HG03108 (cell line): ENCODE measurements at regions not wholly inside any gene's neighbourhood (a gene's known extent, or its start where the extent isn't known, plus 50 kb on each side); places are given as distances from the start of the nearest gene placed in this dataset.
"Not testable (repeated sequence)": the region's sequence is repeated elsewhere in the genome, so short reads cannot be mapped to it uniquely, and the experiment has no call there.

Experiments used
- ATAC-seq: cut with Tn5 transposase; IDR thresholded peaks from one replicate; pipeline ENCODE4 v1.9.1; 2021; ENCODE audit warnings: moderate library complexity; ENCODE audit not compliant: unreplicated experiment

DNA sequence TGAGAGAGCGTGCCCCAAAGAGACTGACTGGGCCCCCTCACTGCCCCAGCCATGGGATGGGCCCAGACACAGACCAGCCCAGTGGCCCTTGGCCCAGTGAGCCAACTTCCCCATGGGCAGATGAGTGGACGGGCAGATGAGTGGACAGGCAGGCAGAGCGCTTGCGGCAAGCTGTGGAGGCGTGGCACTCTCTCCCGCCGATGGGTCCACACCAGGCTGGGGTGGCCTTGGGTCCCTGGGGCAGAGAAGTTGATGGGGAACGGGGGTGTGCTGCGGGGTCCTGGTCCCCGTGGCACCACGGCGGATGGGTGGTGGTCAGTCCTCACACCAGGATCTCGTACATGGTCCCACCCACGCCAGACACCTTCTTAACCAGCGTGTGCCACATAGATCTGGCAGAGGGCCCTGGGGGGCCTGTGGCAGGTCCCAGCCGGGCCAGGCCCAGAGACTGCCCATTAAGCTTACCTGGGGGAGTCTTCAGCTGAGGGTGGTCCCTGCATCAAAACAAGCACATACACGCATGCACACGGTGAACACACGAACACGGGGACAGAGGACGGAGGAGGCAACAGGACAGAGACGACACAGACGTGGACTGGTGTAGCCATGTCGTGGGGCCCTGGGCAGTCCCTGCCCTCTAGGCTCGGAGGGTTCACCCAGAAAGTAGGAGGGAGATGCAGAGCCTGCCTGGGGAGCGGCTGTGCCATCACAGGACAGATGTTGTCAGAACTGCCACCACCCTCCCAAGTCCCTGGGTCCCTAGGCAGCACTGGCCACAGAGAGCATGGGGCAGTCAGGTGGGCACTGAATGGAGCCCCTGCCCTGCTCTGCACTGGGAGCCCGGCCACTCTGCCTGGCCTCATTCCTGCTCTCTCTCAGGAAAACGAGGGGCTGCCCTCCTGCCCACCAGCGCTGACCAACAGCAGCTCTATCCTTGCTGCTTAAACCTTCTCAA is 182.2 kb downstream of the IGLL1 start:
- ATAC-seq, result no peak

GRCh38 chr22:23397008-23397612 is 183.0 kb downstream of the IGLL1 start:
- no peak for ATAC-seq

GRCh38 chr22:23396362-23397007 is 183.6 kb downstream of the IGLL1 start:
- ATAC-seq, result no peak

DNA sequence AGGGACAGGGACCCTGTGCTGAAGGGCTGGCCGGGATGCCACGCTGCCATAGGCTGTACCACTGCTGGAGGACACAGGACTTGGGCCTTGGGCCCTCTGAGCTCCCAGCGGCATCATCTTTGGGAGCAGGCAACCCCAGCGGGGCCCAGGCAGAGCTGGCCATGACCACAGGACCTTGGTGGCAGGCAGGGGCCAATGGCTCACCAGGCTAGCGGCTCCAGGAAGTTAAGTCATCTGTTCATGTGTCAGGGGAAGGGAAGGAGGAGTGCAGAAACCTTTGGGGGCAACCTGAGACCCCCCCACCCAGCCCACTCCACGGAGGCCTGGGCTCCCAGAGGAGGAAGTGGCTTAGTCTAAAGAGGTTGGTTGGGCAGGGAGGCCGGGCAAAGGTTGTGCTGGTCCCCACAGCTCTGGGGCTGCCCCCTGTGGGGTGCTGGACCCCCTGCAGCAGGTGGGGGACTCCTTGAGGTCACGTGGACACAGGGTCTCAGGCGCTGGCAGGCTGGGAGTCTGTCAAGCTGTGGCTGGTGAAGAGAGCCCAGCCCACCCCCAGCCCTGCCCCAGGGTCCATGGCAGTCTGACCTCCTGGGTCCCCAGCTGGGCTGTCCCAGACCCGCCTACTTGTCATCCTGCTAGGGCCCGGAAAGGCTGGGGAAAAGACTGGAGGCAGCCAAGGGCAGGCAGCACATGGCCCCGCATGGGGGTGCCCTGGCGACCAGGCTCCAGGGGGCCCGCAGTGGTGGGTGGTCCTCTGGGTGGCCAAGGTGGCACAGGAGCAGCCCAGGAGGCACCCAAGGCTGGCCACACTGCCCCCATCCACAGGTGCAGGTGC is 184.3 kb downstream of the IGLL1 start:
- ATAC-seq, result no peak

GRCh38 chr22:23394525-23395326 is 185.4 kb downstream of the IGLL1 start:
- no peak for ATAC-seq

GRCh38 chr22:23393721-23394320 is 186.3 kb downstream of the IGLL1 start:
- ATAC-seq, result no peak

- ATAC-seq, result not testable (repeated sequence)
These were observed 186.9 kb downstream of the IGLL1 start for GRCh38 chr22:23393199-23393598.

GRCh38 chr22:23392420-23393121 is 187.5 kb downstream of the IGLL1 start:
- no peak for ATAC-seq

- ATAC-seq, result no peak
These were observed 189.1 kb downstream of the IGLL1 start for GRCh38 chr22:23391022-23391421.

DNA sequence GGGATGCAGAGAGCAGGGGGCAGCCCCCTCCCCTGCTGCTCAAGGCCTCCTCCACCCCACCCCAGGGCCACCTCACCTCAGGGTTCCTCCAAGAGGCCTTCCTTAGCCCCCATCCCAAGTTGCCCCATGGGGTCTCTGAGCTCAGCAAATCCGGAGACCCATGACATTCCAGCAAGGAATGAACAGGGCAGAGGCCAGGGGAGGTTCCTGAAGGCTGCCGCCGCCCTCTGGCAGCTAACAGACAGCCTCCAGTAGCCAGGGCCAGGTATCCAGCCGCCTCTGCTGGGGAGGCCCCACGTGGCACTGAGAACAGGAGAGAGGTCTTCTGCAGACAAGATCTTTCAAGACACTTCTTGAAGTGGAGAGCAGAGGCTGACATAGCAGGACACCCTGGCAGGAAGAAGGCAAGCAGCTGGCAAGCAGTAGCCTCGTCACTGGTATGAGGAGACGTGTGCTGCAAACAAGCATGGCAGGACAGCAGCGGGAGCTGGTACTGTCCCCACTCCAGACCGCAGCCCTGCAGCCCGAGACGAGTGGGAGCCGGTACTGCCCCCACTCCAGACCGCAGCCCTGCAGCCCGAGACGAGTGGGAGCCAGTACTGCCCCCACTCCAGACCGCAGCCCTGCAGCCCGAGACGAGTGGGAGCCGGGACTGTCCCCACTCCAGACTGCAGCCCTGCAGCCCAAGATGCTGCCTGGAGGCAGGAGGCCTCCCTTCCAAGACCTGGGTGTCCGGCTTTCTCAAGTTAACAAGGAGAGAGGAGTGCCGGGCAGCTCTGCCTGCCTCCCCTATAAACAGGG is 190.6 kb downstream of the IGLL1 start:
- ATAC-seq, result no peak

GRCh38 chr22:23388517-23388890 is 191.6 kb downstream of the IGLL1 start:
- no peak for ATAC-seq

DNA sequence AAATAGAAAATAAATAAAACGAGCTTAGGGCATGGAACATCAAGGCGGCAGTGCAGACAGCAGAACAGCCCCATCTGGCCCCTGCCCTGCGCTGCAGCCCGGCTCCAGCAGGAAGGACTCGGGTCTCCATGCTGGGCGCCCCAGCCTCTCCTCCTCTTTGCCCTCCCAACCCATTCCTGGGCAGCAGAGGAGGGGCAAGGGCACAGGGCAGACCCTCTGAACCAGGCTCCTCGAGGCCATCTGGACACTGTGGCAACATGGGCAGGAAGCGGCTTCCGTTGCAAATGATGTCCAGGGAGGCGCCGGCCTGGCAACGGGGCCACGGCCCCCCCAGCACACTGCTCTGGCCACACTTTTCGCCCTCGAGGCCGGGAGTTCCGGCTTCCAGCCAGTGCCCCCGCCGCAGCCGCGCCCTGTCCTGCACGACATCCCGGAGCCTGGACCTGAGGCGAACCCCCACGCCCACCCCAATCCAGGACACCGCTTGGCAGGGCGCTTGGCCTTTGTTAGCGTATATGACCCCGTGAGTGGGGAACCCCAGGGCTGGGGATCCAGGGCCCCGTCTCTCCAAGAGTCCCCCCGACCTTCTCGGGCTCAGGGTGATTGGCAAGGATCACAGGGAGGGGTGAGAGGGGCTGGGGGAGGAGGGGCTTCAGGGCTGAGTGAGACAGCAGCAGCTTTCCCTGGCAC is 192.1 kb downstream of the IGLL1 start:
- ATAC-seq, result no peak

- ATAC-seq, result no peak
These were observed 193.1 kb downstream of the IGLL1 start for GRCh38 chr22:23386822-23387580.

- no peak for ATAC-seq
These were observed 194.1 kb downstream of the IGLL1 start for GRCh38 chr22:23385678-23386631.

- no peak for ATAC-seq
These were observed 195.0 kb downstream of the IGLL1 start for GRCh38 chr22:23384923-23385677.
